Endothelial cell of umbilical vein (primary cell): ENCODE measurements at regions not wholly inside any gene's neighbourhood (a gene's known extent, or its start where the extent isn't known, plus 50 kb on each side); places are given as distances from the start of the nearest gene placed in this dataset.

Source experiments
- BruUV-seq: library from RNA; stranded (reverse); fragments of 400-500 nt; replicated peaks from 2 replicates; lab custom pipeline; 2021; lab: Mats Ljungman, UMichigan
- CTCF ChIA-PET: fragments of 300-600, 350-600 bp; sonication (Branson Sonifier 250); formaldehyde crosslinking; loops from one replicate; lab custom pipeline; 2021; ENCODE audit warnings: antibody characterized with exemption, inconsistent platforms; lab: Charles Lee
- POLR2A ChIA-PET: fragments of 300-600, 350-600 bp; sonication (Branson Sonifier 250); formaldehyde crosslinking; loops from one replicate; lab custom pipeline; 2021; ENCODE audit warnings: antibody characterized with exemption, inconsistent platforms; lab: Charles Lee
- DNase-seq: peaks from one replicate; pipeline ENCODE4 v3.0.0-alpha.2; 2011; ENCODE audit warnings: low read depth, low spot score
- FAIRE-seq: peaks from 2 replicates; lab custom pipeline; 2011; peaks lifted over from hg19 to GRCh38; lab: Jason Lieb, UNC
- H2AFZ ChIP-seq: 2 replicates; pipeline ENCODE4 v1.6.0; 2012; ENCODE audit warnings: low read depth, low read length, control low read depth, inconsistent platforms
- H3K27ac ChIP-seq: 2 replicates; pipeline ENCODE4 v1.5.1; 2011; ENCODE audit warnings: low read depth, mild to moderate bottlenecking, control low read depth, low read length, moderate library complexity; ENCODE audit not compliant: insufficient read depth
- H3K27me3 ChIP-seq, 2 experiments: 2 replicates each; pipeline versions ENCODE4 v1.6.0 to v1.6.1; 2011; ENCODE audit warnings: low read length in 2 of 2, mixed read lengths in 1 of 2; ENCODE audit not compliant: control insufficient read depth in 2 of 2, insufficient read depth in 2 of 2
- H3K36me3 ChIP-seq, 2 experiments: 2 replicates in 1 of 2; 3 replicates in 1 of 2; pipeline ENCODE4 v1.5.1; 2011; ENCODE audit warnings: low read length in 2 of 2, mild to moderate bottlenecking in 1 of 2, moderate library complexity in 1 of 2; ENCODE audit not compliant: control insufficient read depth in 2 of 2, insufficient read depth in 2 of 2; ENCODE audit errors: extremely low read depth in 1 of 2
- H3K4me1 ChIP-seq: 3 replicates; pipeline ENCODE4 v1.5.1; 2011; ENCODE audit warnings: mild to moderate bottlenecking, low read length; ENCODE audit not compliant: control insufficient read depth, insufficient read depth; ENCODE audit errors: extremely low read depth
- H3K4me2 ChIP-seq: 2 replicates; pipeline ENCODE4 v1.6.1; 2011; ENCODE audit warnings: low read length, control low read depth, mixed read lengths; ENCODE audit not compliant: insufficient read depth
- H3K4me3 ChIP-seq, 3 experiments: fragments of 200-600 bp in 1 of 3; sonication (generic), shearing (Covaris generic) in 1 of 3; replicated peaks in 1 of 3; 2 replicates each; pipeline ENCODE4 v1.5.1; 2011 to 2016; ENCODE audit warnings: control low read depth in 3 of 3, low read length in 3 of 3, mild to moderate bottlenecking in 2 of 3, inconsistent platforms in 1 of 3, low read depth in 1 of 3, moderate library complexity in 1 of 3; ENCODE audit not compliant: insufficient read depth in 1 of 3
- H3K79me2 ChIP-seq: 2 replicates; pipeline ENCODE4 v1.6.0; 2012; ENCODE audit warnings: low read length, inconsistent platforms; ENCODE audit not compliant: control insufficient read depth, insufficient read depth
- H3K9ac ChIP-seq: replicated peaks from 2 replicates; pipeline ENCODE3; 2011; ENCODE audit warnings: low read length, control low read depth; ENCODE audit not compliant: insufficient read depth; ENCODE audit errors: extremely low read depth
- H3K9me1 ChIP-seq: replicated peaks from 3 replicates; pipeline ENCODE4 v1.6.0; 2011; ENCODE audit warnings: mild to moderate bottlenecking, low read length; ENCODE audit not compliant: control insufficient read depth, insufficient read depth; ENCODE audit errors: extremely low read depth
- H3K9me3 ChIP-seq: replicated peaks from 2 replicates; pipeline ENCODE4 v1.5.1; 2012; ENCODE audit warnings: low read length, inconsistent platforms; ENCODE audit not compliant: control insufficient read depth, insufficient read depth
- H4K20me1 ChIP-seq: replicated peaks from 2 replicates; pipeline ENCODE3; 2011; ENCODE audit warnings: mild to moderate bottlenecking, low read length; ENCODE audit not compliant: control insufficient read depth, insufficient read depth; ENCODE audit errors: extremely low read depth
- EZH2 ChIP-seq: IDR thresholded peaks from 2 replicates; pipeline ENCODE4 v1.6.1; 2012; ENCODE audit warnings: borderline replicate concordance, low read depth, mild to moderate bottlenecking, moderate library complexity, low read length, inconsistent platforms; ENCODE audit not compliant: severe bottlenecking
- FOS ChIP-seq: IDR thresholded peaks from 2 replicates; pipeline ENCODE4 v1.6.1; 2011; ENCODE audit warnings: mild to moderate bottlenecking, low read length, moderate library complexity, borderline replicate concordance; ENCODE audit not compliant: insufficient read depth
- GATA2 ChIP-seq: IDR thresholded peaks from 2 replicates; pipeline ENCODE4 v1.7.0; 2011; ENCODE audit warnings: low read depth, mild to moderate bottlenecking, moderate library complexity, mixed read lengths, low read length; ENCODE audit not compliant: insufficient read length, insufficient read depth
- JUN ChIP-seq: IDR thresholded peaks from 2 replicates; pipeline ENCODE4 v1.6.1; 2011; ENCODE audit warnings: borderline replicate concordance, low read depth; ENCODE audit not compliant: insufficient read length, insufficient read depth
- MYC ChIP-seq: IDR thresholded peaks from one replicate; pipeline ENCODE4 v1.6.1; 2011; ENCODE audit warnings: mild to moderate bottlenecking, low read depth, low read length
- POLR2A ChIP-seq: IDR thresholded peaks from 2 replicates; pipeline ENCODE4 v1.6.1; 2012; ENCODE audit warnings: low read depth, mild to moderate bottlenecking, control low read depth, low read length
- POLR2AphosphoS5 ChIP-seq: IDR thresholded peaks from 2 replicates; pipeline ENCODE4 v1.6.1; 2012; ENCODE audit warnings: low read depth, mild to moderate bottlenecking, control low read depth, low read length, moderate library complexity; ENCODE audit not compliant: insufficient read depth
- dilution Hi-C: fragments of 300-500 bp; cut with MboI; formaldehyde crosslinking; loops from one replicate; pipeline ENCODE4 v1.15.0; 2019; ENCODE audit warnings: low sequenced_read_pairs; ENCODE audit not compliant: extremely low pct_ligation_motif_present
- intact Hi-C: fragments of 100-400 bp; cut with micrococcal nuclease; formaldehyde crosslinking; loops from one replicate; pipeline ENCODE4 v1.10.0; 2022
- TF ChIP-seq, protein P1 (sequence below), 2 donors: IDR thresholded peaks; 1 replicate in 1 of 2; 2 replicates in 1 of 2; pipeline ENCODE4 v1.5.1; 2011; ENCODE audit warnings: low read length in 2 of 2, mild to moderate bottlenecking in 2 of 2, moderate library complexity in 2 of 2, control low read depth in 1 of 2, inconsistent platforms in 1 of 2, low read depth in 1 of 2; ENCODE audit not compliant: insufficient read depth in 1 of 2; ENCODE audit errors: extremely low read depth in 1 of 2
- TF ChIP-seq, protein P2 (sequence below): IDR thresholded peaks from 2 replicates; pipeline ENCODE4 v1.6.1; 2011; ENCODE audit not compliant: insufficient read depth, insufficient read length

DNA sequence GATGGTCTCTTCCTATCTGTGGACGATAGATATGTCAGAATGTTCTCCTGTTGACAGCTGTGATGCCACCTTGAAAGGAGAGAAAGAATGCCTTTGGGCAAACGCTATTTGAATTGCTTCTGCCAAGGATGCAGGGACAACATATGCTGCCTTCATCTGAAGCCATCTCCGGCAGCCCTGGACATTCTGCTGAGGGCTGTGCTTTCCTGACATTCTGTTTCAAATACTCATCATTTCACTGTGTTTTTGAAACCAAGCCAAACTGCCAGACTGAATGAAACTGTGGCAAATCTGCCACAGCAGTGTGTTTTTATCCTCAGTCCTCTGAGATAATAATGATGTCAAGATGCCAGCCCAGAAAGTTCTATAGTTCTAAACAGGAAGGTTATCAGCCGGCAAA lies 85.8 kb upstream of the BCAT1 start:
- no peak overlapping the region for H2AFZ ChIP-seq
- DNase-seq (no peak), FAIRE-seq (no peak)
- intact Hi-C loops (no loop called here), dilution Hi-C loops (no loop called here)
- TF ChIP-seq, protein P1, sequence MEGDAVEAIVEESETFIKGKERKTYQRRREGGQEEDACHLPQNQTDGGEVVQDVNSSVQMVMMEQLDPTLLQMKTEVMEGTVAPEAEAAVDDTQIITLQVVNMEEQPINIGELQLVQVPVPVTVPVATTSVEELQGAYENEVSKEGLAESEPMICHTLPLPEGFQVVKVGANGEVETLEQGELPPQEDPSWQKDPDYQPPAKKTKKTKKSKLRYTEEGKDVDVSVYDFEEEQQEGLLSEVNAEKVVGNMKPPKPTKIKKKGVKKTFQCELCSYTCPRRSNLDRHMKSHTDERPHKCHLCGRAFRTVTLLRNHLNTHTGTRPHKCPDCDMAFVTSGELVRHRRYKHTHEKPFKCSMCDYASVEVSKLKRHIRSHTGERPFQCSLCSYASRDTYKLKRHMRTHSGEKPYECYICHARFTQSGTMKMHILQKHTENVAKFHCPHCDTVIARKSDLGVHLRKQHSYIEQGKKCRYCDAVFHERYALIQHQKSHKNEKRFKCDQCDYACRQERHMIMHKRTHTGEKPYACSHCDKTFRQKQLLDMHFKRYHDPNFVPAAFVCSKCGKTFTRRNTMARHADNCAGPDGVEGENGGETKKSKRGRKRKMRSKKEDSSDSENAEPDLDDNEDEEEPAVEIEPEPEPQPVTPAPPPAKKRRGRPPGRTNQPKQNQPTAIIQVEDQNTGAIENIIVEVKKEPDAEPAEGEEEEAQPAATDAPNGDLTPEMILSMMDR (IDR thresholded peaks at IDR 0.05; ENCODE audit: extremely low read depth in 1 of 2, insufficient read depth in 1 of 2, low read depth in 1 of 2, low read length in 2 of 2) = no peak
- TF ChIP-seq EZH2 (no peak), MYC (no peak), POLR2A (no peak), GATA2 (no peak), POLR2AphosphoS5 (no peak), JUN (no peak), FOS (no peak)
- TF ChIP-seq, protein P2, sequence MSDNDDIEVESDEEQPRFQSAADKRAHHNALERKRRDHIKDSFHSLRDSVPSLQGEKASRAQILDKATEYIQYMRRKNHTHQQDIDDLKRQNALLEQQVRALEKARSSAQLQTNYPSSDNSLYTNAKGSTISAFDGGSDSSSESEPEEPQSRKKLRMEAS = no peak
- H3K9ac ChIP-seq = no peak overlapping the region
- H4K20me1 ChIP-seq = no peaks in the 10 kb centered on the region
- BruUV-seq = no TSS peak
- H3K27ac ChIP-seq = no peak overlapping the region
- no peaks in the 10 kb centered on the region for H3K4me1 ChIP-seq
- no peak overlapping the region for H3K4me2 ChIP-seq
- no peaks in the 10 kb centered on the region for H3K9me3 ChIP-seq
- ChIA-PET CTCF (no interaction called here), POLR2A (no interaction called here)
- no peaks in the 10 kb centered on the region for H3K36me3 ChIP-seq
- no peak overlapping the region for H3K4me3 ChIP-seq
- H3K27me3 ChIP-seq = peaks cover 4 to 11% of the 10 kb centered on the region in 2 experiments
- H3K79me2 ChIP-seq = no peaks in the 10 kb centered on the region
- H3K9me1 ChIP-seq = no peaks in the 10 kb centered on the region
